SK-N-SH treated with all-trans-retinoic acid at 6 μM for 48 hours (cell line): ENCODE measurements at regions not wholly inside any gene's neighbourhood (a gene's known extent, or its start where the extent isn't known, plus 50 kb on each side); places are given as distances from the start of the nearest gene placed in this dataset.

Source experiments
- ATAC-seq: fragments of 200-7000 bp; cut with Tn5 transposase; 3 replicates; pipeline ENCODE4 v1.9.1; 2020; ENCODE audit warnings: mild to moderate bottlenecking, moderate library complexity
- CREB5 ChIP-seq: fragments of 250-450 bp; sonication (Bioruptor Pico); IDR thresholded peaks from 2 replicates; pipeline ENCODE4 v1.5.1; 2020; ENCODE audit warnings: low read depth, mild to moderate bottlenecking, moderate library complexity
- CSDC2 ChIP-seq: fragments of 250-450 bp; sonication (Bioruptor Pico); IDR thresholded peaks from 2 replicates; pipeline ENCODE4 v1.5.0; 2020; ENCODE audit warnings: mild to moderate bottlenecking, moderate library complexity
- CSRNP3 ChIP-seq: fragments of 250-450 bp; sonication (Bioruptor Pico); IDR thresholded peaks from 2 replicates; pipeline ENCODE4 v1.5.1; 2021; ENCODE audit warnings: mild to moderate bottlenecking, moderate library complexity
- GLIS3 ChIP-seq: fragments of 250-450 bp; sonication (Bioruptor Pico); IDR thresholded peaks from 2 replicates; pipeline ENCODE4 v1.5.0; 2020; ENCODE audit warnings: mild to moderate bottlenecking, moderate library complexity
- ISL1 ChIP-seq: fragments of 250-450 bp; sonication (Bioruptor Pico); IDR thresholded peaks from 2 replicates; pipeline ENCODE4 v2.1.2; 2022; ENCODE audit warnings: mild to moderate bottlenecking, moderate library complexity
- OSR1 ChIP-seq: fragments of 250-450 bp; sonication (Bioruptor Pico); IDR thresholded peaks from 2 replicates; pipeline ENCODE4 v1.8.0; 2022; ENCODE audit warnings: moderate library complexity, mild to moderate bottlenecking, inconsistent platforms
- PATZ1 ChIP-seq: fragments of 250-450 bp; sonication (Bioruptor Pico); IDR thresholded peaks from 2 replicates; pipeline ENCODE4 v1.8.0; 2020; ENCODE audit warnings: mild to moderate bottlenecking, moderate library complexity, borderline replicate concordance
- POU6F1 ChIP-seq: fragments of 250-450 bp; sonication (Bioruptor Pico); IDR thresholded peaks from 2 replicates; pipeline ENCODE4 v1.8.0; 2021; ENCODE audit warnings: low read depth, mild to moderate bottlenecking, moderate library complexity, borderline replicate concordance
- PPARA ChIP-seq: fragments of 250-450 bp; sonication (Bioruptor Pico); IDR thresholded peaks from 2 replicates; pipeline ENCODE4 v1.5.0; 2020; ENCODE audit warnings: mild to moderate bottlenecking, borderline replicate concordance
- RARB ChIP-seq: fragments of 250-450 bp; sonication (Bioruptor Pico); IDR thresholded peaks from 2 replicates; pipeline ENCODE4 v1.8.0; 2021; ENCODE audit warnings: mild to moderate bottlenecking, moderate library complexity
- SNAI2 ChIP-seq: fragments of 250-450 bp; sonication (Bioruptor Pico); IDR thresholded peaks from 2 replicates; pipeline ENCODE4 v1.5.0; 2020; ENCODE audit warnings: mild to moderate bottlenecking, moderate library complexity
- TOX ChIP-seq: fragments of 250-450 bp; sonication (Bioruptor Pico); IDR thresholded peaks from 2 replicates; pipeline ENCODE4 v1.8.0; 2021; ENCODE audit warnings: mild to moderate bottlenecking, moderate library complexity, borderline replicate concordance
- TSHZ2 ChIP-seq: fragments of 250-450 bp; sonication (Bioruptor Pico); IDR thresholded peaks from 2 replicates; pipeline ENCODE4 v1.5.0; 2020; ENCODE audit warnings: mild to moderate bottlenecking, moderate library complexity
- ZC3H10 ChIP-seq: fragments of 250-450 bp; sonication (Bioruptor Pico); IDR thresholded peaks from 2 replicates; pipeline ENCODE4 v1.5.1; 2021; ENCODE audit warnings: mild to moderate bottlenecking, moderate library complexity
- ZFP3 ChIP-seq: fragments of 250-450 bp; sonication (Bioruptor Pico); IDR thresholded peaks from 2 replicates; pipeline ENCODE4 v1.5.0; 2020; ENCODE audit warnings: mild to moderate bottlenecking, moderate library complexity
- ZFP30 ChIP-seq: fragments of 450-650 bp; formaldehyde crosslinking; IDR thresholded peaks from 2 replicates; pipeline ENCODE4 v1.5.0; 2022; ENCODE audit warnings: mild to moderate bottlenecking, moderate library complexity
- ZNF565 ChIP-seq: fragments of 450-650 bp; formaldehyde crosslinking; conservative IDR thresholded peaks from 2 replicates; pipeline ENCODE4 v1.5.0; 2020; ENCODE audit warnings: low read depth, mild to moderate bottlenecking, moderate library complexity
- ZNF70 ChIP-seq: fragments of 450-650 bp; formaldehyde crosslinking; IDR thresholded peaks from 2 replicates; pipeline ENCODE4 v1.5.0; 2020; ENCODE audit warnings: mild to moderate bottlenecking, moderate library complexity
- ZNF8 ChIP-seq: fragments of 450-650 bp; formaldehyde crosslinking; IDR thresholded peaks from 2 replicates; pipeline ENCODE4 v1.5.0; 2020; ENCODE audit warnings: mild to moderate bottlenecking, moderate library complexity

GRCh38 chr6:102398788-102399390 lies 1005.4 kb downstream of the GRIK2 start:
- ATAC-seq = no peak
- TF ChIP-seq PATZ1 (CRISPR knock-in tag) (no peak), TOX (no peak), GLIS3 (no peak)

- ATAC-seq = no peak
- TF ChIP-seq TOX (no peak), CSRNP3 (CRISPR knock-in tag) (no peak), ZFP30 (no peak), ZNF70 (CRISPR knock-in tag) (no peak), SNAI2 (CRISPR knock-in tag) (no peak), CSDC2 (no peak)
Observed at GRCh38 chr6:102390541-102390940, 997.0 kb downstream of the GRIK2 start.

- TF ChIP-seq TSHZ2 (no peak), ZNF70 (CRISPR knock-in tag) (no peak), CREB5 (no peak), ZFP30 (no peak), PPARA (CRISPR knock-in tag) (no peak), SNAI2 (CRISPR knock-in tag) (no peak), POU6F1 (CRISPR knock-in tag) (no peak), ZFP3 (CRISPR knock-in tag) (no peak), RARB (CRISPR knock-in tag) (no peak), PATZ1 (CRISPR knock-in tag) (no peak), GLIS3 (no peak), OSR1 (CRISPR knock-in tag) (no peak), ISL1 (CRISPR knock-in tag) (no peak), ZC3H10 (CRISPR knock-in tag) (no peak), ZNF565 (CRISPR knock-in tag) (no peak), ZNF8 (CRISPR knock-in tag) (no peak), TOX (no peak)
- ATAC-seq = no peak
Observed at GRCh38 chr6:102389994-102390393, 996.5 kb downstream of the GRIK2 start.
